BJ (cell line): ENCODE measurements at regions not wholly inside any gene's neighbourhood (a gene's known extent, or its start where the extent isn't known, plus 50 kb on each side); places are given as distances from the start of the nearest gene placed in this dataset.
"Not testable (repeated sequence)": the region's sequence is repeated elsewhere in the genome, so short reads cannot be mapped to it uniquely, and the experiment has no call there.

Source experiments
- CTCF ChIA-PET: fragments of 350-600 bp; formaldehyde crosslinking; extraction: SDS; loops from one replicate; lab custom pipeline; 2021; ENCODE audit warnings: antibody characterized with exemption, inconsistent platforms; lab: Yijun Ruan, JAX
- POLR2A ChIA-PET: fragments of 300-600 bp; sonication (Branson Sonifier 250); formaldehyde crosslinking; extraction: SDS; loops from one replicate; lab custom pipeline; 2021; ENCODE audit warnings: antibody characterized with exemption; lab: Charles Lee
- DNase-seq: peaks from one replicate; pipeline ENCODE4 v3.0.0-alpha.2; 2011; ENCODE audit warnings: low read depth
- H3K27me3 ChIP-seq: 2 replicates; pipeline ENCODE4 v1.6.0; 2011; ENCODE audit warnings: low read length; ENCODE audit not compliant: control insufficient read depth, insufficient read depth
- H3K36me3 ChIP-seq: 2 replicates; pipeline ENCODE4 v1.5.1; 2011; ENCODE audit warnings: low read length; ENCODE audit not compliant: control insufficient read depth, insufficient read depth
- H3K4me3 ChIP-seq: 2 replicates; pipeline ENCODE4 v1.5.1; 2011; ENCODE audit warnings: low read depth, mild to moderate bottlenecking, control low read depth, low read length
- TF ChIP-seq, protein P1 (sequence below): IDR thresholded peaks from 2 replicates; pipeline ENCODE4 v1.5.1; 2011; ENCODE audit warnings: low read depth, mild to moderate bottlenecking, control low read depth, inconsistent platforms, low read length, moderate library complexity; ENCODE audit not compliant: insufficient read depth

DNA sequence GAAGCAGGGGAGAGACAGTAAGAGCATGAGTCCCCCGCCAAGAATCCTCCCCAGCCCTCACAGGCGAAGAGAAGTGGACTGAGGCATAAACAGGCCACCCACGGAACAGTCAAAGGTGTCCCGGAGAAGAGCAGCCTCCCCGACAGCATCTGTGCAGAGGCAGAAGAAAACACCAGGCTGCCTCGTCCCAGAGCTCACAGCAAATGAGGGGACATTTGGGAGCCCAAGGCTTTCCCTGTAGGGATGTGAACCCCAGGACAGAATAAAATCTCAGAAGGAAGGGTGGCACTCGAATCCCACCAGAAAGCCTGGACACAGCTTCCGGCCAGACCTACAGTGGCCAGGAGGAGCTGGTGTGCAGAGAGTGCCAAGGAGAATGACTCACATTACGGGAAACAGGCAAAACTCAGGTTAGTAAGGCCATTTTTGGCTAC, 90.4 kb downstream of the DLL1 start:
- DNase-seq, result no peak
- Histone ChIP-seq H3K4me3 (no peak overlapping the region), H3K36me3 (no peaks in the 10 kb centered on the region), H3K27me3 (no peaks in the 10 kb centered on the region)
- ChIA-PET POLR2A (no interaction called here), CTCF (no interaction called here)
- TF ChIP-seq, protein P1, sequence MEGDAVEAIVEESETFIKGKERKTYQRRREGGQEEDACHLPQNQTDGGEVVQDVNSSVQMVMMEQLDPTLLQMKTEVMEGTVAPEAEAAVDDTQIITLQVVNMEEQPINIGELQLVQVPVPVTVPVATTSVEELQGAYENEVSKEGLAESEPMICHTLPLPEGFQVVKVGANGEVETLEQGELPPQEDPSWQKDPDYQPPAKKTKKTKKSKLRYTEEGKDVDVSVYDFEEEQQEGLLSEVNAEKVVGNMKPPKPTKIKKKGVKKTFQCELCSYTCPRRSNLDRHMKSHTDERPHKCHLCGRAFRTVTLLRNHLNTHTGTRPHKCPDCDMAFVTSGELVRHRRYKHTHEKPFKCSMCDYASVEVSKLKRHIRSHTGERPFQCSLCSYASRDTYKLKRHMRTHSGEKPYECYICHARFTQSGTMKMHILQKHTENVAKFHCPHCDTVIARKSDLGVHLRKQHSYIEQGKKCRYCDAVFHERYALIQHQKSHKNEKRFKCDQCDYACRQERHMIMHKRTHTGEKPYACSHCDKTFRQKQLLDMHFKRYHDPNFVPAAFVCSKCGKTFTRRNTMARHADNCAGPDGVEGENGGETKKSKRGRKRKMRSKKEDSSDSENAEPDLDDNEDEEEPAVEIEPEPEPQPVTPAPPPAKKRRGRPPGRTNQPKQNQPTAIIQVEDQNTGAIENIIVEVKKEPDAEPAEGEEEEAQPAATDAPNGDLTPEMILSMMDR, result no peak

DNA sequence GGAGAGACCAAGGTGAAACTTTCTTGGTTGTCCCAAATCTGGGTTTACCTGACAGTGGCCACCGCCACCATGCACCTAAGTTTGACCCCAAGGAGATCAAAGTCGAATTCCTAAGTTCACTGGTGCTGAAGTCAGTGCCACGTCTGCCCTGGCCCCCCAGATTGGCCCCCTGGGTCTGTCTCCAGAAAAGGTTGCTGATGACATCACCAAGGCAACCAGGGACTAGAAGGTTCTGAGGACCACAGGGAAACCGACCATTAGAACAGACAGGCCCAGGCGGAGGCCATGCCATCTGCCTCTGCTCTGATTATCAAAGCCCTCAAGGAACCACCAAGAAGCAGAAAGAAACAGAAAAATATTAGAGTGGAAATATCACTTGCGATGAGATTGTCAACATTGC, 91.2 kb downstream of the DLL1 start:
- TF ChIP-seq, protein P1, result no peak
- Histone ChIP-seq H3K36me3 (no peaks in the 10 kb centered on the region), H3K27me3 (no peaks in the 10 kb centered on the region), H3K4me3 (no peak overlapping the region)
- POLR2A ChIA-PET, result no interaction called here
- CTCF ChIA-PET, result no interaction called here
- no peak for DNase-seq

DNA sequence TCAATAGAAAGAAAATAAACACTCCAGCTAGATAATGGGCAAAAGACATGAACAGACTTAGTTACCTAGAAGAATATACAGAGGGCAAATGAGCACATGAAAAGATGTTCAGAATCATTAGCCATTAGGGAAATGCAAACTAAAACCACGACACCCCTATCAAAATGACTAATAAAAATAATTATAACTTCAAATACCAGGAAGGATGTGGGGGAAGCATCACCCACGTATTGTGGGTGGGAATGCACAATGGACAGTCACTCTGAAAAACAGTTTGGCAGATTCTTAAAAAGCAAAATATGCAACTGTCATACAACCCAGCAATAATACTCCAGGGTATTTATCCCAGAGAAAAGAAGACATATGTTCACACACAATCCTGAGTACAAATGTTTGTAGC, 92.6 kb downstream of the DLL1 start:
- no peak overlapping the region for H3K4me3 ChIP-seq
- DNase-seq, result no peak
- TF ChIP-seq, protein P1, result no peak
- CTCF ChIA-PET, result no interaction called here
- H3K27me3 ChIP-seq, result no peaks in the 10 kb centered on the region
- POLR2A ChIA-PET, result no interaction called here
- H3K36me3 ChIP-seq, result no peaks in the 10 kb centered on the region

DNA sequence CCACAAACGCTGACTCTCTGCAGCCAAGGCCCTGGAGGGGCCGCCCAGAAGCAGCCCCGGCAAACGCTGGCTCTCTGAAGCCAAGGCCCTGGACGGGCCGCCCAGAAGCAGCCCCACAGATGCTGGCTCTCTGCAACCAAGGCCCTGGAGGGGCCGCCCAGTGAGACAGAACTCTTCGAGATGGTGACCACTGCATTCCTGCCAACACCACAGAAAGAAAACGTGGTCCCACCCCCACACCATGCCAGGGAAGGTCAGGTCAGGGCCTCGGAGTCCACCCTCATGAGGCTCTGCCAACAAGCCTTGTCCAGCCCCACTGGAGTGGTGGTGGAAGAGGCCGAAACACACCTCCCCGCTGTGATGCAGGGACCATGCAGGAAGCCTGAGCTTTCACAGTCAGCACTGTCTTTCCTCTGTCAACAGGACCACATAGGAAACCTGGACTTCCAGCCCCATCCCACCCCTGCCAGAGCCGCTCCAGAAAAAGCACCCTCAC, 97.5 kb downstream of the DLL1 start:
- ChIA-PET POLR2A (no interaction called here), CTCF (no interaction called here)
- no peak for DNase-seq
- Histone ChIP-seq H3K27me3 (no peaks in the 10 kb centered on the region), H3K36me3 (no peaks in the 10 kb centered on the region), H3K4me3 (no peak overlapping the region)
- TF ChIP-seq, protein P1, result no peak

DNA sequence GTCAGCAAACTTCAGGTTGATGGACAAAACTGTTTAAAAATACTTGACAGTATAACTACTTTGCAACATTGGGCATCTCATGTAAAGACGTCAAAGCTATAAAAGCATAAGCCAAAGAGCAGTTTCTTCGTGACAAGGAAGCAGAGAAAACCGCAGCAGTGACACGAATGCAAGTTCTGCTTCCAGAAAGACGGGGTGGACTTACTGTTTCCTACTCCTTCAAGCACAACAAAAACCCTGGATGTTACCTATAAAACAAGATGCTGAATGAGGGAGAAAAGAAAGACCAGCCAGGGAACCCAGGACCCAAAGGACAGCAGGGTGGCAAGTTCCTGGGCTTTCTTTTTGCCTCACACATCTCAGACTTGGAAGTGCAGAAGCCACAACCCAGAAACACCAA, 98.0 kb downstream of the DLL1 start:
- no peak for DNase-seq
- Histone ChIP-seq H3K4me3 (no peak overlapping the region), H3K36me3 (no peaks in the 10 kb centered on the region), H3K27me3 (no peaks in the 10 kb centered on the region)
- POLR2A ChIA-PET, result no interaction called here
- TF ChIP-seq, protein P1, result no peak
- CTCF ChIA-PET, result no interaction called here

DNA sequence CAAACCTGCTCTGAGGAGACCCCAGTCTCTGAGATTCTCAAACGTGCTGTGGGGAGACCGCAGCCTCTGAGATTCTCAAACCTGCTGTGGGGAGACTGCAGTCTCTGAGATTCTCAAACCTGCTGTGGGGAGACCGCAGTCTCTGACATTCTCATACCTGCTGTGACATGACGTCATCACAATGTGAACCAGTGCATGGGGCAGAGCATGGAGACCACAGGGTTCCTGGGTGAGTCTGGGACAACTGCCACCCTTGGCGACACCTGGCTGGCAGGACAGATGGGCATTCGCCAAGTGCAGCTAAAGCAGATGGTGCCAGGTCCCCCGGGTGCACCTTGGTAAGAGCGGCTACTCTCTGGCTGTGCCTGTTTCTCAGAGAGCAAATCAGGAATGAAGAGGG, 98.8 kb downstream of the DLL1 start:
- H3K27me3 ChIP-seq, POLR2A ChIA-PET, CTCF ChIA-PET, H3K36me3 ChIP-seq, DNase-seq, H3K4me3 ChIP-seq: not testable (repeated sequence)
